Epithelial cell of proximal tubule (primary cell): ENCODE measurements at regions not wholly inside any gene's neighbourhood (a gene's known extent, or its start where the extent isn't known, plus 50 kb on each side); places are given as distances from the start of the nearest gene placed in this dataset.

Experiments used
- DNase-seq: peaks from one replicate; pipeline ENCODE4 v3.0.0-alpha.2; 2011; ENCODE audit warnings: low read depth
- H3K4me3 ChIP-seq: 2 replicates; pipeline ENCODE4 v1.5.1; 2011; ENCODE audit warnings: low read depth, mild to moderate bottlenecking, low read length
- TF ChIP-seq, protein P1 (sequence below): conservative IDR thresholded peaks from 2 replicates; pipeline ENCODE4 v1.5.1; 2012; ENCODE audit warnings: low read depth, mild to moderate bottlenecking, low read length

DNA sequence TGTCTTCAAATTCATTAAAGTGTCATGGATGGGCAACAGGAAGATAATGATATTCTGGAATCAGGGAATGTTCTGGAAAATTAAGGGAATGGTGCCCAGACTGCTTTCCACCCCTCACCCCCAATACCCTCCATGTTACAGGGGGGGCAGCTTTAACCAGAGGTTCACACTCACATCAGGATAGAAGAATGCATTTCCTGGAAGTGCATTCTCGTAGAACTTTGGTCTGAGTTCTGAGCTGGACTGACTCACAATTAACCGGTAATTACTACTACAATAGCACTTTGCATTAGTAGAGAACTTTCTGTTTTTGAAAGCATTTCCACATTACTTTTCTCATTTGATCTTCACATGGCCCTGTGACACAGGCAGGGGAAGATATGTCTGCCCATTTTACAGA, 52.5 kb upstream of the SHISA3 start:
- no peak overlapping the region for H3K4me3 ChIP-seq
- TF ChIP-seq, protein P1, sequence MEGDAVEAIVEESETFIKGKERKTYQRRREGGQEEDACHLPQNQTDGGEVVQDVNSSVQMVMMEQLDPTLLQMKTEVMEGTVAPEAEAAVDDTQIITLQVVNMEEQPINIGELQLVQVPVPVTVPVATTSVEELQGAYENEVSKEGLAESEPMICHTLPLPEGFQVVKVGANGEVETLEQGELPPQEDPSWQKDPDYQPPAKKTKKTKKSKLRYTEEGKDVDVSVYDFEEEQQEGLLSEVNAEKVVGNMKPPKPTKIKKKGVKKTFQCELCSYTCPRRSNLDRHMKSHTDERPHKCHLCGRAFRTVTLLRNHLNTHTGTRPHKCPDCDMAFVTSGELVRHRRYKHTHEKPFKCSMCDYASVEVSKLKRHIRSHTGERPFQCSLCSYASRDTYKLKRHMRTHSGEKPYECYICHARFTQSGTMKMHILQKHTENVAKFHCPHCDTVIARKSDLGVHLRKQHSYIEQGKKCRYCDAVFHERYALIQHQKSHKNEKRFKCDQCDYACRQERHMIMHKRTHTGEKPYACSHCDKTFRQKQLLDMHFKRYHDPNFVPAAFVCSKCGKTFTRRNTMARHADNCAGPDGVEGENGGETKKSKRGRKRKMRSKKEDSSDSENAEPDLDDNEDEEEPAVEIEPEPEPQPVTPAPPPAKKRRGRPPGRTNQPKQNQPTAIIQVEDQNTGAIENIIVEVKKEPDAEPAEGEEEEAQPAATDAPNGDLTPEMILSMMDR: no peak
- no peak for DNase-seq

DNA sequence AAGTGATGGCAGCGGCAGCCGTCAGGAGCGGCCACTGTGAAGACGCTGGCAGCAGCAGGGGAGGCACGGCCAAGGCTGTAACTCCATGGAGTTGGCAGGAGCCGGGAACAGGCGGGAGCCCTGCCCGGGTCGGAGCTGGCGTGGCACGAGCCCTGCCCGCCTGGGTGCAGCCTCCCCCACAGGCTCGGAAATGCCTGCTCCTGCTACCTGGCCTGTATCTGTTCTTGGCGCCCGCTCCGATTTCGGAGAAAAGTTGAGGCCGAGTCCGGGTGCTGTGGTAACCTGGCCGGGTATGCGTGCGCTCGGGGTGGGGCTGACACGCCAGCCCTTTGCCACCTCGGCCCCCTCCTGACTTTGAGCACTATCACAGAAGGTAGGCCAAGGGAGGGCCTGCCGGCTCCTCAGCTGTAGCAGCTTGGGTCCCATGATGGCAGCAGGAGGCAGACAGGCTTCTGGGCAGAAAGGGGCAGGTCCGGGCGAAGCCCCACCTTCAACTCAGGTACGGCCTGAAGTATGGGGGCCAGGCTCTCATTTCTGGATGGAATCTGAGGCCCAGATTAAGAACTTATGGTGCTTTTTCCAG, 51.2 kb upstream of the SHISA3 start:
- no peak overlapping the region for H3K4me3 ChIP-seq
- no peak for DNase-seq
- TF ChIP-seq, protein P1: no peak

DNA sequence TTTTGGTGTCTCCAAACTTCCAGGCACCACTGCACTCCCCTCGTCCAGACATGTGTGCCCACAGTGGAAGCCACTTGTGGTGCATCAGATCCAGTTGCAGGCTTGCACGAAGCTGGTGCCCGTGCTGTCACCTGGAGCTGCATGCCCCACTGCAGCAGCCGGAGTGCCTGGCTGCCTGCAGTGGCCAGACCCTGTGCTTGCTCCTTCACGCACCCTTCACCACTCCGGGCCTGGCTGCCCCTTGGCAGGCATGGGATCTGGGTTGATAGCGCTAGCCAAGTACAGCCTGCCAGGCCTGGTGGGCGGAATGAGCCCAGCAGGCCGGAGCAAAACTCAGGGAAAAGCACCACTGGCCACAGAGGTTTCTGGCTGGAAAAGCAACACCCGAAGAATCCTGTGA, 50.2 kb upstream of the SHISA3 start:
- DNase-seq: no peak
- no peak overlapping the region for H3K4me3 ChIP-seq
- TF ChIP-seq, protein P1: no peak
